Right renal pelvis (tissue), 4 donors: ENCODE measurements at regions not wholly inside any gene's neighbourhood (a gene's known extent, or its start where the extent isn't known, plus 50 kb on each side); places are given as distances from the start of the nearest gene placed in this dataset.
"Not testable (repeated sequence)": the region's sequence is repeated elsewhere in the genome, so short reads cannot be mapped to it uniquely, and the experiment has no call there.

ENCODE experiments used
- DNase-seq, 4 donors: peaks; one replicate each; pipeline ENCODE4 v3.0.0-alpha.2; 2013; ENCODE audit warnings: low read depth in 4 of 4, low spot score in 3 of 4, missing footprints in 1 of 4

GRCh38 chr6:15817100-15817499 lies 154.3 kb upstream of the DTNBP1 start:
- DNase-seq: no peak

GRCh38 chr6:15816661-15817060 lies 153.8 kb upstream of the DTNBP1 start:
- no peak for DNase-seq

DNA sequence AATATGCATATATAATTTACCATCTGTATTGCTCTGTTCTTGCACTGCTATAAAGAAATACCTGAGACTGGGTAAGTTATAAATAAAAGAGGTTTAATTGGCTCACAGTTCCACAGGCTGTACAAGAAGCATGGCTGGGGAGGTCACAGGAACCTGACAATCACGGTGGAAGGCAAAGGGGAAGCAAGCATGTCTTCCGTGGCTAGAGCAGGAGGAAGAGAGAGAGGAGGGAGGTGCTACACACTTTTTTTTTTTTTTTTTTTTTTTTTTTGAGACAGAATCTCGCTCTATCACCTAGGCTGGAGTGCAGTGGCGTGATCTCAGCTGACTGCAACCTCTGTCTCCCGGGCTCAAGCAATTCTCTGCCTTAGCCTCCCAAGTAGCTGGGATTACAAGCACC lies 150.9 kb upstream of the DTNBP1 start:
- not testable (repeated sequence) for DNase-seq

DNA sequence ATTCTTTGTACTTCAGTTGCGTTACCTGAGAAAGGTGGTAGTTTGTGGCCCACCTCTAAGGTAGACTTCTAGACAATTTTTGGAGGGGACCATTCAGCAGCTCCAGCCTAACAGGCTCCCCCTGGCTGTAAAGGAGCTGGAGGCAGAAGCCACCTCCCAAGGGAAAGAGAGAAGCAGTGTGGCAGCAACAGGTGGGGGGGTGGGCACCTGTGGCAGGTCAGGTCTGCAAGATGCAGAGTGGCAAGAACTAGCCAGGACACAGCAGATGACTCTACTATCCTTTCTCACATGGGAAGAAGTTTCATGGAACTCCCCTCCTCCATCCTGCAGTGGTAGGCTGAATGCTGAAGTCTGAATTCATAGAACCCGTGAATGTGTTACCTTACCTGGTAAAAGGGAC lies 148.3 kb upstream of the DTNBP1 start:
- DNase-seq: no peak

DNA sequence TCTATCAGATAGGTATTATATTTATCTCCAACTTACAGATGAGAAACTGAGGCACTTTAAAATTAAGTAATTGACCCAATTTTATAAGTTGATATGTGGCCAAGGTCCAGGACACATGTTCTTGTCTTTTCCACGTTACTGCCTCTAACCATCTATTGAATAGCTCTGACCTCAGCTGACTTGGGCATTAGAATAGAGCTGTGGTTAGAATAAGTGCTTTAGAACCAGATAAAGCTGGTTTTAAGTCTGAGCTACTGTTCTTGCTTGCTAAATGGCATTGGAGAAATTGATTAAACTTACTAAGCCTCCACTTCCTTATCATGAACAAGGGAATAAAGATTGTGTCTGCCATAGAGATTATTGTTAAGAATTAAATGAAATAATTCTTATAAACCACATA lies 147.8 kb upstream of the DTNBP1 start:
- no peak for DNase-seq

- no peak for DNase-seq
Observed at GRCh38 chr6:15809367-15809766, 146.5 kb upstream of the DTNBP1 start.

GRCh38 chr6:15804164-15805154 lies 141.6 kb upstream of the DTNBP1 start:
- peak in 2 of 4 donors; percentile 31 to 35 for DNase-seq

DNA sequence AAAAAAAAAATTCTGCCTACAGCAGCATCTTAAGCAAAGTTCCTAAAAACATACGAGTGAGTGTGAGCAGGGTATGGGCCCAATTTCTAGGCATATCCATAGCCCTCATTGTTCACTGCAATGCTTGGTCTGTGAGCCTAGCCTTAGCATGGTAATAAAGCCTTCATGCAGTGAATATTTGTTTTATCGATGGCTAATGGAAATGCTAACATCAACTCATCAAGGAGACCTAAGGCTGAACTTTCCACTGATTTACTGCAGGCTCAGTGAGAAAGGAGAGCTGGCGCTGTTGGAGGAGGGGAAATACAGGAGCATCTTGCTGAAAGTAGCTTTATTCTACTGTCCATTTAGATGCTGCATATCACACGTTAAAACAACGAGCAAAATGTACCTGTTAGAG lies 139.6 kb upstream of the DTNBP1 start:
- no peak for DNase-seq

- no peak for DNase-seq
Observed at GRCh38 chr6:15801912-15802311, 139.1 kb upstream of the DTNBP1 start.

- no peak for DNase-seq
Observed at GRCh38 chr6:15800841-15801617, 138.2 kb upstream of the DTNBP1 start.

DNA sequence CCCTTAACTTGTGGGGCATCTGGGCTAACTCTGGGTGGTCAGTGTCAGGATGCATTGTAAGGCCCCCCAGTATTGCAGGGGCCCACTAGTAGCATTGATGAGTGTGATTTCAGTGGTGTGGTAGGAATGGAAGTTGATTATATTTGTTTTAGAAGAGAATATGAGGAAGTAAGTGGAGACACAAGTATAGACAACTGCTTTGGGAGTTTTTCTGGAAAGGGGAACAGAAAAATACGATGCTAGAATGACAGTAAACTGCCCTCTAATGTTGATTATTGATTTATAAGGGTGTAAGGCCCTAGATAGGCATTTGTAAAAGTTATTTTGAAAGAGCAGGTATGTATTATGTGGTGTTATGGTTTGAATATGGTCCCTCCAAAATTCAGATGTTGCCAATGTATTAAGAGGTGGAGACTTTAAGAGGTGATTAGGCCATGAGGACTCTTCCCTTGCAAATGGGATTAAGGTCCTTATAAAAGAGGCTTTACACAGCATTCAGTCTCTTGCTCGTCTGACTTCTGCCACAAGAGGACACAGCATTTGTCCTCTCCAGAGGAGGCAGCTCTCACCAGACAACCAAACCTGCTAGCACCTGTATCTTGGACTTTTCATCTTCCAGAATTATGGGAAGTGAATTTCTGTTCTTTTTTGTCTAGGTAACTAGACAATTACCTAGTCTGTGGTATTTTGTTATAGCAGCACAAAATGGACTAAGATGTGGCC lies 135.9 kb upstream of the DTNBP1 start:
- no peak for DNase-seq

- no peak for DNase-seq
Observed at GRCh38 chr6:15796844-15797243, 134.0 kb upstream of the DTNBP1 start.

DNA sequence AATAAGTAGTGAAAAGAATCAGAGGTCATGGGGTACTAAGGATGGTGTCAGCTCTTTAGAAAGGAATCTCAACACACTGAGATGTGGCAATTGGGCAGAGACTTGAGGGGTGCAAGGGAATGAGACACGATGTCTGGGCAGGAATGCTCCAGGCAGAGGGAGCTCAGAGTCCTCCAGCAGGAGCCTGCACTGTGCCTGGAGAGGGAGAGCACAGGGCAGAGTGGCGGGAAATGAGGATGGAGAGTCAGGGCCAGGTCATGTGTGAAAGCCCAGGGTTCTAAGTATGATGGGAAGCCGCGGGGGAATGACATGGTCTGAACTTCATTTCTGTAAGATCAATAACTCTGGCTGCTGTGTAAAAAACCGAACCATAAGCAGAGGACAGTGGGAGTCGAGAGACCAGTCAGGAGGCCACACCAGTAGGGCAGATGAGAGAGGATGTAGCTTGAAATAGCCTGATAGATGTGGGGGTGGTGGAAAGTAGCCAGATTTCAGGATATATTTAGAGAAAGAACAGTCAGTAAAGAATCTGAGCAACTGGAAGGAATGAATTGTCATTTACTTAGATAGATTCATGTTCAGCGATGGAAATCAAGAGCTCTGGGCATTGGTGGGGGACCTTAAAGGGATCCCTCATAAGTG lies 133.4 kb upstream of the DTNBP1 start:
- DNase-seq: no peak

- DNase-seq: no peak
Observed at GRCh38 chr6:15793826-15794225, 131.0 kb upstream of the DTNBP1 start.

DNA sequence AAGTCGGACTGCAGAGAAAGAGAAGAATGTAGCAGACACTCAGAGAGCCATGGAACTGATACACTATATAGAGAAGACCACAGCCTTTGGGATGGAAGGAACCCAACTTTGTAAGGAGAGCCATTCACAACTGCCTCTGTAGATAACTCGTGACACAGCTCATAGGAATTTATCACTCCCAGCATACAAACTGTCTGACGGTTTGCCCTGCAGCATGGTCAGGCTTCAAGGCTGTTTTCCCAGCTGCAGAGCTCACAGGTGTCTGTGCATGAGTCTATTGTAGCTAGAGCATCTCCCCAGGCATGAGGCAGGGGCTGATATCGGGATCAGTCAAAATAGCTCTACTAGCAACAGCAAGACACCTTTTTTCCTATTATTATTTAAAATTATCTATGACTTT lies 130.5 kb upstream of the DTNBP1 start:
- no peak for DNase-seq

GRCh38 chr6:15792842-15793241 lies 130.0 kb upstream of the DTNBP1 start:
- no peak for DNase-seq

DNA sequence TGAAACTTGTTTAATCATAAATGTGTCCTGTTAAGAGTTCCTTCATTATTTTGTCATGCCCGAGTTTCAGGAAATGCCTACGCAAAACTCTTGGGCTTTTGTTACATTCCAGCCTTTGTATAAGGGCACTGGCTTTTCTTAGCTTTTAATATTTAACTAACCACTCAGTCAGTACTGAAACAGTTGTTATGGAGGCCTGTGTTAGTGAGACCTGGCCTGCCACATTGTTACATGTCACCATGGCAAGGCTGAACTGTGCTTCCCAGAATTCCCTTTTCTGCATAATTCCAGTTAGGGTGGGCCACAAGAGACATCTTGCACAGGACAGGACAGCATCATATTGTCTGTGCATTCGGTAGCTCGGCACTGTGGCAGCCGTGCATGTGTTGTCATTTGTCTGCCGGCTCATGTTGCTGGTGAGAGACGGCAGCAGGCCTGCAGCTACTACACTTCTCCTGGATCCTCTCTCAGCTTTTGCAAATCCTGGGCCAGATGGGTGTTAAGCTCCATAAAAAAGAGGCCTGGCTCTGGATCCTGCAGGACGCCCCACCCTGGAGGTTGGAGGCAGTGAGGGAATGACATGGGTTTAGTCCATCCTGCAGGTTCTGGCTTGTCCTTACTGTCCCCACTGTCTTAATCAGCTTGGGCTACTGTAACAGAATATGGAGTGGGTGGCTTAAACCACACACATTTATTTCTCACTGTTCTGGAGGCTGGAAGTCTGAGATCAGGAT lies 128.8 kb upstream of the DTNBP1 start:
- DNase-seq: peak in 1 of 4 donors; percentile 26

- no peak for DNase-seq
Observed at GRCh38 chr6:15790116-15790515, 127.3 kb upstream of the DTNBP1 start.

DNA sequence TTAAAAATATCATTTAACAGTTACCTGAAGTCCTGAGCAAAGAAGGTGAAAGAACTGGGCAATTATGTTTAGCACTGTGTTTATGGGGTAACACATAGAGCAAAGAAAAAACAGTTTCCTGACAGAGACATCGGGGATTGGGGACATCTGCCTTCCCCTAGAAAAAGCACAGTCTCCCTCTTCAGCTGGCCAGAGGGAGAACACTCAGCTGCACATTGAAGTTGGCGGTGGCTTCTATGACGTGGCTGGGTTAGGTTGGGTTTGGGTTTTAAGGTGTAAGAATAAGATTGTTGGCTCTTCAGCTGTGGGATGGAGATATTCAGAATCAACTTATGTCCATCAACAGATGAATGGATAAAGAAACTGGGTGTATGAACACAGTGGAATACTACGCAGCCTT lies 124.0 kb upstream of the DTNBP1 start:
- no peak for DNase-seq

GRCh38 chr6:15783484-15783883 lies 120.7 kb upstream of the DTNBP1 start:
- no peak for DNase-seq
